ENCODE measurements at regions not wholly inside any gene's neighbourhood (a gene's known extent, or its start where the extent isn't known, plus 50 kb on each side); places are given as distances from the start of the nearest gene placed in this dataset.

- no peak for TF ChIP-seq CTCF (IDR thresholded peaks at IDR 0.05 in 4 of 5, conservative IDR thresholded peaks at IDR 0.05 in 1 of 5)
- TF ChIP-seq POLR2A (IDR thresholded peaks at IDR 0.05) = no peak
These were observed 278.7 kb upstream of the KLHL29 start for GRCh38 chr2:23106242-23106785.

All from gastrocnemius medialis (tissue), 4 donors.